HG03139 (cell line): ENCODE measurements at regions not wholly inside any gene's neighbourhood (a gene's known extent, or its start where the extent isn't known, plus 50 kb on each side); places are given as distances from the start of the nearest gene placed in this dataset.

Source experiments
- ATAC-seq: cut with Tn5 transposase; IDR thresholded peaks from one replicate; pipeline ENCODE4 v1.9.1; 2021; ENCODE audit not compliant: unreplicated experiment

DNA sequence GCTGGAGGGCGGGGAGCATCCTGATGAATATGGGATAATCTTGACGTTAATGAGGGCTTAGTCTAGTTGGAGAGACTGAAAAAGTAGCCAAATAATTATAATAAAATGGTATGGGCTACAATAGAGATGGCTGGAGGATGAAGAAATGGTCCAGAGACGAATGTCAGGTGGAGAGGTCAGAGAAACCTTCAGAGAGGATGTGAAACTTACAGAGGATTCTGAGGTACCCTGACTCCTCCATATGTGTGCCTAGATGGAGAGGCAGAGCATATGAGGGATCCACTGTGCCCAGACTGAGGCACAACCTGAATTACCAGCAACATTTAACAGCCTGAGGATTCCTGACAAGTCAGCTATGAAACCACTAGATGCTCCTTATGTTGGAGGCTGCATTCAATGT lies 417.0 kb downstream of the ATP23 start:
- ATAC-seq, result no peak

DNA sequence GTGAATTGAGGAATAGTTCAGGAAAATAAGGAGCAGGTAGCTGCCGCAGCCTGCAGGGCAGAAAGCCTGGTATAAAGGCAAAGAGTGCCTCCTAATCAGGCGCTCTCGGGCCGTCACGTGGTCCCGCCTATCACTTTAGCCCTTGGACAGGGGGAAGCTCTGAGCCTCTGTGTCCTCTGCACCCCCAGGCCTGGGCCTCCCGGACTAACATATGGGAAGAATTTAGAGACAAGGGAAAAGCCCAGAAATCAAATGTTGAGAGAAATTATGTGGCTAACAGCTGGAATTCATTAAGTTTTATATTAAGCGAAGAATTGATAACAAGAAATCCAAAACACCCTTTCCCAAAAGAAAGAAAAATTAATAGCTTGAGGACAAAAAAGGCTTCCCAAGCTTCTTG lies 417.7 kb downstream of the ATP23 start:
- ATAC-seq, result no peak

DNA sequence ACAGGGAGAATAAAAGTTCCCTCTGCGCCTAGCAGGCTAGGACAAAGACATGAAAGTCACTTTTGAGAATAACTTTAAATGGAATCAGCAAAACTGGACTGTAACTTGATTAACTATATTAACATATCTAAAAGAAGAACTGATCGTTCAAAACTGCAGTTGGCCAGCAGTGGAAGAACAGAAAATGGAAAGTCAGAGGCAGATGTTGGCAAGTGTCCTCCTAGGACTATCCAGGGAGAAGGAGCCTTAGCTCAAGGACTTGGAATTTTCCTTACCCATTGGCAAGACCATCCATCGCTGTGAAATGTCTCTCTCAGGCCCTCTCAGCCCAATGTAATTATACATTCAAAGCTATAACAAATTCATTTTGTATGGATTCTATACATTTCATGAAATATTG lies 419.7 kb downstream of the ATP23 start:
- no peak for ATAC-seq

DNA sequence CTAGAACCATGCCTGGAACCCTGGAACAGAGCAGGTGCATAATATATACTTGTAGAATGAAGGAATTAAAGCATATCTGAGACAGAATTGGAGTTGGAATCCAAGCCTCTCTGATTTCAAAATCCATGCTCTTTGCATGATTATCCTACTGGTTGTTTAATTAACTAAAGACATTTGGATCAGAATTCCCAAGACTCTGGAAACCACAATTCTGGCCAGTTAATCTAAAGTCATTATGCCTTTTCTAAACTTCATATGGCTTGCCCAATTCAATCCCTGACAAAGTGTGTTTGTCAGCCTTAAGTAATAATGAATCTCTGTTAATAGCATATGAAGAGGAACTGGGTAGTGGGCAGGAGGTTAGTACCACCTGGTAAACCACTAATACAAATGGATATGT lies 422.6 kb downstream of the ATP23 start:
- no peak for ATAC-seq

DNA sequence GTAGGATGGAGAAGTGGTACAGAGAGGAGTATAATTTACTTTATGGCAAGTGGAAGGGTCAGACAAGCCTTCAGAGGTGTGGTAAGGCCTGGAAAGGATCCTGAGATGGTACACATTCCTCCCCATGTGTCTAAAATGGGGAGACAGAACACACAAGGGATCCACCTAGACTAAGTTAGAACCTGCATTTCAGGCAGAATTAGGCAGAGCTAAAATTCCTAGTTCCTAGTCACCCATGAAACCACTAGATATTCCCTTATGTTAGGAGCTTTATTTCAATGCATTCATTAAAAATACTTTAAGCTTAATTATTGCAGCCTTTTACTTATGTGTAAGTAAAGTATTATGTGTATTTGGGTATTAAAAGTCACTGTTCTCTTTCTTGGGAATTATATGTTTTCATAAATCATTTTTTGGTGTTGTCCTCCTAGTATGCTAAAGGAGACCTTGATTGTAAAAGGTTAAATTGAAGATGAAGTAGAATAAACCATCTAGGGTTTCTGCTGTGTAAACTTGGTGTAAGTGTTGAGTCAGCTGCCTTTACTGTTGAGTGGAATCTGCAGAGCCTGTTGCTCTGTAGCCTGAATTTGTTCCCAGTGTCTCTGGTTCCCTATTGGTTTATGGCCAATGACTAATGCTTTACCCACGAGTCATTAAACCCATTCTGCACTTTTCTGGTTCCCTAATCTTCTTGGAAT lies 423.2 kb downstream of the ATP23 start:
- ATAC-seq, result no peak

DNA sequence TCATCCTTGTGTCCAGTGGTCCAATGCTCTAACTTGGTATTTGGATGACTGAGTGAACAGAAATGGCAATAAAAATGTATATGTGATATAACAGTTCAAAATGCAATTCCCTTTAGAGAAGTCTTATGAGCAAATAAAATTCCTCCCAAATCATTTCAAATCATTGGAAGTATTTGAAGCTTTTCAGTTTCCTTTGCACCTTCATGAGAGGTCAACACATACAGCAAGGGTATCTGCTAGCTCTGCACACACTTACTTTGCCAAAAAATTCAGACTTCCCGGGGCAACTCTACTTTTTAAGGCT lies 423.7 kb downstream of the ATP23 start:
- no peak for ATAC-seq

DNA sequence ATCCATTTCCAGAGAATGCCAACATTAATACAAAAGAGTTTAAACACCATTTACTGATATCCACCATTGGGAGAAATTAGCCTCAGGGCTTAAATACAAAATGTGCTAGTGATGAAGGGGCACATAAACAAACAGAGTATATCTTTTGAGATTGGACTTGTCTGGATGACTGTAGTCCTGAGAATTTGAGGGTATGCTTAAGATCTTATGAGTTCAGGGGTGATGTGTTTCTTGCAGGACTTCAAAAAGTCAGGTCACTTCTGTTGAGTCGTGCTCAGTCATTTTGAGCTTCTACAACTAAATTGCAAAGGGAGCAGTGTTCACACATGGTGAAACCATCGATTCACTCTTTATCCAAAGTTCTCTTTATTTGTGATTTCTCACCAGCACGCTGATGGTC lies 425.7 kb downstream of the ATP23 start:
- ATAC-seq, result no peak

DNA sequence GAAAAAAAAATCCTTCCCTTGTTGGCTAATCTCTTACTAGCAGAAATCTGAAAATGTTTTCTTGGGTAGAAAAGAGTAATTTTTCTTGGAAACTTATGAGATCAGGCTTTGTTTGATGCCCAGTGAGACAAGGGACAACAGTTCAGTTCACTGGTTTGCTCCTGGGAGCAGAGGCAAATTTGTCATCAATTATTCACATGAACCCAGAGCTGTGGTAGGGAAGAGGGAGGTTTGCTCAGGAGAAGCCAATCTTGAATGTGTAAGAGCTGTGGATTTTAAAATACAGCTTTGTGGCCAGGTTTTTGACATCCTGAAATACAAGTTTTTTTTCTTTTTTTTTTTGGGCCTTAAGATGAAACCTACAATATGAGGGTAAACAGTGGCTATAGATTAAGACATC lies 426.6 kb downstream of the ATP23 start:
- no peak for ATAC-seq

DNA sequence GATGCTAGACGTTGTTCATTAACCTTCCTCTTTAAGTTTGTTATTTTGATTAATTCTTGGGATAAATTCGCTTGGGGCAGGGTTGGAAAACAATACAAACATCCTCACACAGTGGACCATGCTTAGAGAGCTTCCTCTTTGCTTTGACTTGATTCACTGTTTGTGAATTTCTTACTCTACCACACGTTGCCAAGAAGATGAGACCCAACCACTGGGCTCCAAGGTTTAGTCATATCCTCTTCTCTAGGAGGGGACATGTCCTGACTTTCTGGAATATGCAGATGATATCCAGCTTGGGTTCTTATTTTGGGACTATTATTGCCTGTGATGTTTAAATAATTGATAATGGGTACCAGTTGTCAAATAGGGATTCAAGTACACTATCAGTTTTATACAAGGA lies 428.2 kb downstream of the ATP23 start:
- no peak for ATAC-seq

DNA sequence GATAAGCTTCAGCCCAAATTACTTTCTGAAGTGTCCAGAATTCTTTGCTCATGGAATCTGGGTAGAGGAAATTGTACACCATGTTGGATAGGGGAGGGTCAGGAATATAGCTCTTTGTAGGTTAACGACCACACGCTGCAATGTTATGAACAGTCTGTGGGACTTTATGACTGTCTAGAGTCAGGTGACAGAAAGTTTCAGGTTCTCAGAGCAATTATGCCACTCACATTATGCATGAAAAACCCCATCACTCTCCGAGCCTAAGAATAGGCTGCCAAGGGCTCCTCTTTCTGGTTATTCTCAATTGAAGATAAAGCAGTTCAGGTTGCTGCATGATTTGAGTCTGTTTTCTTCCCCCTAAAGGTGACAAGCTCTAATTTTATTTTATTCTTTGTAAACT lies 430.9 kb downstream of the ATP23 start:
- ATAC-seq, result peak; percentile 56

DNA sequence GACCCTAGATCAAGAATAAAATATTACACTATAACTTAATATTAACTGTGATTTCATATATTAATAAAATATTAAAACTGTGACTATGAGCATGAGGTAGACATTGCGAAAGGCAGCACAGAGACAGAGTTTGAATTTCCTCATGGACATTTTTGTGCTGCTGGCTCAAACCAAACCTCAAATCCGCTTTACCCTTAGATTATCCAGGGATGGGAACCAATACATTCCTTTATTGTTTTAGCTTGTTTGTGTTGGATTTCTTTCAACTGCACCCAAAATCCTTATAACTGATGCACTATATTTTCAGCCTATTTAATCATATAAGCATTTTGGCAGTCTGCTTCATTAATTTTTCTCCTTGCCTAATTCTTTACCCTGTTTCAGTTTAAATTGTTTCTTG lies 436.7 kb downstream of the ATP23 start:
- ATAC-seq, result no peak

DNA sequence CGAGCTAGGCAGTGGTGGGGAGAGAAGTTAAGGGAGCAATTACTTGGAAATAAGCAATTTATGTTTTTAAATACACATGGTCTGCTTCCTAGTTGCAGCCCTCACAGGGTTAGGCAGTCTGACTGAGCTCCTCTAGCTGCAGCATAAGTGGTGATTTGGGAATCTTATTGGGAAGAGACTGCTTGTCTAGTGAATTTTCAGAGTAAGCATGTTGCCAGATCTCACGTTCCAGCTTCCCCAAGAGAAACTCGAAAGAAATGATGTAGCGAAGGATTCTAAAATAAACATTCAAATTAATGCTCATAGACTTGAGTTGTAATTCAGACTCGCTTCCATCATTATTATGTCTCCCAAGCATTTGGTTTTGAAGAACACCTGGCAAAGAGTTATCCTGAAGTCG lies 440.2 kb downstream of the ATP23 start:
- ATAC-seq, result no peak

DNA sequence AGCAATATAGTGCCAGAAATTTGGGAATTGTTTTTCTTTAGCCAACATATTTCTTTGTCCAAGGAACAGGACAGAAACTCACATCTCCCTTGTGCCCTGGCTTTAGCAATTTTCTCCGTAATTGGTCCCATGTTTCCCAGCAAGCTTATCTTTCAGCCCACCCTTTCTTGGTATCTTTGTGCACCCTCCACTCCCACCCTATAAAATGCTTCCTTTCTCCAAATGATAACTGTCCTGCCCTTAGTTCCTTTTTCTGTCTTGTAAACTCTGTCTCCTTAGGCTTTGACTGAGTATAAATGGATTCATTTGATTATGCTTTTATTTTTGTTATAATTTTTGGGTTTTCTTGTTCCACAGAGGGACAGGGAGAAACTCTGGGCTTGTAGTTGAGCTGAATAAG lies 442.8 kb downstream of the ATP23 start:
- no peak for ATAC-seq

DNA sequence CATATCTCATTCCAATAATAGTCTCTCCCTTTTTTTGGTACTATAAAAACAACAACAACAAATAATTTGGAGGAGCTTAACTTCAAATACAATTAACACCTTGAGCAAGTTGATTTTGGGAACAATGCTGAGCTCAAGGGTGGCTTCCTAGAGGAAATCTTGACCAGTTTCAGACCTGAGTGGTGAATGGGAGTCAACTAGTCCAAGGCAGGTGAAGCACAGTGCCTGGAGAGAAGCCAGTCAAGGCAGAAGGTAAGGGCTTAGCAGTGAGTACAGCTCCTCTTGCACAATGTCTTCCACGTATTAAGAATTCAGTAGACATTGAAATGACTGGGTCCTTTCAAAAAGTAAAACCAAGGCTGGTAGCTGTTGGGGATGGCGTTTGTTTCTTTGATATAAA lies 444.8 kb downstream of the ATP23 start:
- no peak for ATAC-seq

DNA sequence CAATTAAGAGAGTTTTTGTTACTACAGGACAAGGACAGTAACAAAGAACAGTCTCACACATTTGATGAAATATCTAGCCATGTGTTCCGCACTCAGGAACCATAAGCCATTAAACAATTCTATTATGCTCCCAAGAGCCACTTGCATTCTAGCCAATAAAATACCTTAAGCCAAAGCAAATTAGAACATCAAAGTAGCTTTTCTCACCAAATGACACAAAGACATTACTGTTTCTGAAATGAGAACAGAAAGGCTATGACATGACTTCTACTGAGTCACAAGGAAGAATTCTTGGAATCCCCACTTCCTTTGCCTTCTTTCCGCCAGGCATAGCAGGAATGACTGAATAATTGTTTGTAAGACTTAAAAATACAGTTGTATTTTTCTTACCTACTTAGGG lies 445.8 kb downstream of the ATP23 start:
- ATAC-seq, result no peak

DNA sequence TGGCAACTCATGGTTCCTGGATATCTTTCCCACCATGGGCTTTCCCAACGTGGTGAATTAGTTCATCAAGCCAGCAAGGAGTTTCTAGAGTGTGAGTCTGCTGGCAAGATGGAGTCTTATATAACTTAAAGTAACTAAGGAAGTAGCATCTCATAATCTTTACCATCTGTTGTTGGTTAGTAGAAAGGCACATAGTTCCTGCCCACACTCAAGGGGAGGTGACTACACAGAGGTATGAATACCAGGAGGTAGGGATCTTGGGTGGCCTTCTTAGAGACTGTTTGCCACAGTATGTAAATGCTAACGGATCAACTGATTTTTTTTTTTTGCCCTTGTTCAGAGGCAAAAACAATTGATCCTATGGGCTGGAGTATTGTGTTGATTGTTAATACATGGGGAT lies 446.9 kb downstream of the ATP23 start:
- ATAC-seq, result no peak

DNA sequence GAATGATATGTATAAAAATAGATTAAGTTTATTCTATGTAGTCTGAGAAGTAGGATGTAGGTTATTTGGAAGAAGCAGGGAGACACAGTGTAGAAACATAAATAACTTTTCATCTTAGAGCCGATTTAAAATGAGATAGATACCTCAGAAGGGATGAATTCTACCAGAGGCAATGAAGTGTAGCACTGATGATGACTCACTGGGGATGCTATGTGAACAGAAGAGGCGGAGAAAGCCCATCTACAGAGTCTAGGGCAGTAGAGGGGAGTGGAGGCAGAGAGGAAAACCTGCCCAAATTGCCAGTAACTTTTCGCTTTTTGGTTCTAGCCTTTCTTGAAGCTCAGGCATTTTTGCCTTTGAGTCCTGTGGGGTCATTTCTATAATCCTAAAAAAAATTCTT lies 451.8 kb downstream of the ATP23 start:
- ATAC-seq, result no peak

DNA sequence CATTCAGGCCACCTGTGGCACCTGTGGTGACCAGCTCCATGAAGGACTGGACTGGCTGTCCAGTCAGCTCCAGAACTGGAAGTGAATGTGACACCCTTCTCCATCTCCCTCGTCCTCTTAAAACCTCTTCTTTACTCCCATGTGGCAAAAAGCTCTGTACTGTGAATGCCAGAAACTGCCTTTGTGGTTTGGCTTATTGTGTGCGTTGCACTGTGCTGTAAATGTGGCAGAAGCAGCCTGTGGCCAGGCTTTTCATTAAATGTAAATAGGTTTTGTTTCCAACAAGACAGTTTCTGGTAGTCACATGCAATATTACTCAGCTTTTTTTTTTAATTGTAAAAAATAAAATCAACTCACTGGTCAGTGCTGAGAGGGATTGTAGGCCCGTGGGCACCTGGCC lies 453.7 kb downstream of the ATP23 start:
- no peak for ATAC-seq

DNA sequence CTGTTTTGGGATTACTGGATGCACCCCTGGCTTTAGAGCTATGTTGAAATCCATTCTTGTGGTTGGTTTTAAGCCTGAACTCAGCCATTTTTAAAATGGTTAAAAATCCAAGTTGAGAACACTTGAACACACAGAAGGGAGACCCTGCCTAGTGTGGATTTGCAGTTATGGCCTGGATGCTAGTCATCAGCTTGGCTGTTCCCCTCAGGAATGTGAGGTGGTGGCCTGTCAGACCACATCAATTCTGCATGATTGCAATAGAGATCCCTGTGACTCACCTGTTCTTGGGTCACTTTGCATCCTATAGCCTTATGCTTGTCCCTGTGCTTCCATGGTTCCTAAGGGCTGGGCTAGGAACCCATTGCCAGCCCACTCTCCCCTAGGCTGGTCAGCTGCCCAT lies 454.1 kb downstream of the ATP23 start:
- no peak for ATAC-seq

DNA sequence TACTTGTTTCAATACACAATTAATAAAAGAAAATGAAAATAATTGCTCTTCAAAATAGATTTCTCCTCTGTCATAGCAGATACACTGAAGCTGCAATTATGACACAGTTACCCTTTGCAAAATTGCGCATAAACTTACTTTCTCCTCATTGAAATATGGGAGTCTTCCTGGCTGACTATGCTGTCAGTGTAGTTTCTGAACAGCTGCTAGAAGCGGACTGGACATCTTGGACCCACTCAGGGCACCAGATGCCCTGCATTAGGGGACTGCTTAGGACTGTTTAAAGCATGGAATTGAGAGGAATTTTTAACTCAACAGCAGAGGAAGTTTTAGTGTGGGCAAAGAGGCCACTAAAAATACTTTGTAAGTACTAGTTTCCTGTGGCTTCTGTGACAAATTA lies 454.9 kb downstream of the ATP23 start:
- ATAC-seq, result no peak

DNA sequence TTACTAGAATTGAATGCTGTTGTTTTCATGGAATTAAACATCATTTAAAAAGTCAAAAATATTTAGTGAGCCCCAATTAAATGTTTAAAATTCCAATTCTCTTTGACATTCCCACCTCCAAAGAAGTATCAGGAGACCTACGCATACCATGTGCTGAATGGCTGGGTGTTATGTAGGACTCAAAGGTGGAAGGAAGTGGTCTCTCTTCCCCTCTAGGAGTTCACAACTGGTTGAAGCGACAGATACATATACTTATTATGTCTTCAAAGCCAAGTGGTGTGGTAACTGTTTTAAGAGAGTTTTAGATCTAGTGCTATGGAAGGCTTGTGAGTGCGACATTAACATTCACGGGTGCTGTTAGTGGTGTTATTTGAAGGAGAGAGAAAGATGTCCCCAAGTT lies 464.0 kb downstream of the ATP23 start:
- ATAC-seq, result no peak

DNA sequence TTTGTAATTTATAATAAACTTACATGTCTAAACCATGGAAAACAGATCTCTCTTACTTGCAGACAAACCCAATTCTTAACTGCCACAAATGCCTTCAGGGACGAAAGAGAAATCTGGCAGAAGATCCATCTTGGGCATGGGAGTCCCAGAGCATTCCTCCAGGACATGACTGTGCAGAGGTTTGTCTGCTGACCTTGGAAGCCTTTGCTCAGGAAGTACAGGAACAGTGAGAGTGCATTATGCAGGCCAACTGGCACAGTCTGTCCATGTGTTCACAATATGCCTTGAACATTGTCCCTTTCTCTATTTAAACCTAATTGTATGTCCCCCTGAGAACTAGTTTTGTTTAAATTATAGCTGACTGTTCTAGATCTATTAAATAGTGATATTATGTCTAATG lies 467.1 kb downstream of the ATP23 start:
- ATAC-seq, result no peak

DNA sequence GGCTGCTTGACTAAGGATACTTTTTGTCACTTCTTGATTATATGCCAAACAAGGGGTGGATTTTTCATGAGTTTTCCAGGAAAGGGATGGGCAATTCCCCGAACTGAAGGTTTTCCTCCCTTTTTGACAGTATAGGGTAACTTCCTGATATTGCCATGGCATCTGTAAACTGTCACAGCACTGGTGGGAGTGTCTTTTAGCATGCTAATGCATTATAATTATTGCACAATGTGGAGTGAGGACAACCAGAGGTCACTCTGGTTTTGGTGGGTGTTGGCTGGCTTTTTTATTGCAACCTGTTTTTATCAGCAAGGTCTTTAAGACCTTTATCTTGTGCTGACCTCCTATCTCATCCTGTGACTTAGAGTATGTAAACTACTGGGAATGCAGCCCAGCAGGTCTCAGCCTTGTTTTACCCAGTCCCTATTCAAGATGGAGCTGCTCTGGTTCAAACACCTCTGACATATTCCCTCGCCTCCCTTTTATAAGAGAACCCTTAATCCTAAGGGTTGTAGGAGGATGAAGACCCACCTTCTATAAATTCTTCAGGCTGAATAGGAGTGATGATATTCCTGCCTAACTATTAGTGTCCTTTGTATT lies 471.2 kb downstream of the ATP23 start:
- ATAC-seq, result no peak
